ENCODE measurements at regions not wholly inside any gene's neighbourhood (a gene's known extent, or its start where the extent isn't known, plus 50 kb on each side); places are given as distances from the start of the nearest gene placed in this dataset.

- Histone ChIP-seq H3K9ac (ENCODE audit: low read length) (no peak overlapping the region), H4K20me1 (ENCODE audit: insufficient read depth, low read length) (no peaks in the 10 kb centered on the region), H2AFZ (ENCODE audit: low read length) (no peak overlapping the region), H3K4me3 (ENCODE audit: low read depth, low read length, poor library complexity, severe bottlenecking) (no peak overlapping the region), H3K4me1 (ENCODE audit: insufficient read depth, low read length, severe bottlenecking) (peaks cover 1% of the 10 kb centered on the region), H3K4me2 (ENCODE audit: low read length) (no peak overlapping the region), H3K9me3 (ENCODE audit: low read length) (no peaks in the 10 kb centered on the region), H3K79me2 (ENCODE audit: insufficient read depth, low read length) (no peaks in the 10 kb centered on the region), H3K27me3 (ENCODE audit: insufficient read depth, low read length) (no peaks in the 10 kb centered on the region), H3K9me2 (ENCODE audit: low read depth, low read length) (no peaks in the 10 kb centered on the region), H3K27ac (ENCODE audit: low read depth, low read length, poor library complexity, severe bottlenecking) (no peak overlapping the region), H3K36me3 (ENCODE audit: insufficient read depth, low read length) (no peaks in the 10 kb centered on the region), H3F3A (ENCODE audit: insufficient read depth, low read length) (no peaks in the 10 kb centered on the region)
- TF ChIP-seq EZH2 (IDR thresholded peaks at IDR 0.05; ENCODE audit: borderline replicate concordance, low read length) (no peak), CTCF (IDR thresholded peaks at IDR 0.05; ENCODE audit: low read length) (no peak)
Observed at GRCh38 chr4:20364969-20365368, 113.3 kb downstream of the SLIT2 start.

- Histone ChIP-seq H3K27ac (ENCODE audit: low read depth, low read length, poor library complexity, severe bottlenecking) (no peak overlapping the region), H3K4me1 (ENCODE audit: insufficient read depth, low read length, severe bottlenecking) (no peaks in the 10 kb centered on the region), H2AFZ (ENCODE audit: low read length) (no peak overlapping the region), H3K9me3 (ENCODE audit: low read length) (no peaks in the 10 kb centered on the region), H4K20me1 (ENCODE audit: insufficient read depth, low read length) (no peaks in the 10 kb centered on the region), H3K36me3 (ENCODE audit: insufficient read depth, low read length) (no peaks in the 10 kb centered on the region), H3K4me3 (ENCODE audit: low read depth, low read length, poor library complexity, severe bottlenecking) (no peak overlapping the region), H3K9ac (ENCODE audit: low read length) (no peak overlapping the region), H3K4me2 (ENCODE audit: low read length) (no peak overlapping the region), H3K27me3 (ENCODE audit: insufficient read depth, low read length) (no peaks in the 10 kb centered on the region), H3F3A (ENCODE audit: insufficient read depth, low read length) (no peaks in the 10 kb centered on the region), H3K79me2 (ENCODE audit: insufficient read depth, low read length) (no peaks in the 10 kb centered on the region), H3K9me2 (ENCODE audit: low read depth, low read length) (no peaks in the 10 kb centered on the region)
- no peak for TF ChIP-seq EZH2 (IDR thresholded peaks at IDR 0.05; ENCODE audit: borderline replicate concordance, low read length)
- no peak for TF ChIP-seq CTCF (IDR thresholded peaks at IDR 0.05; ENCODE audit: low read length)
Observed at GRCh38 chr4:20367446-20367845, 115.7 kb downstream of the SLIT2 start.

GRCh38 chr4:20368926-20369325 is 117.2 kb downstream of the SLIT2 start:
- H2AFZ ChIP-seq (ENCODE audit: low read length), result no peak overlapping the region
- no peaks in the 10 kb centered on the region for H3K36me3 ChIP-seq (ENCODE audit: insufficient read depth, low read length)
- TF ChIP-seq CTCF (IDR thresholded peaks at IDR 0.05; ENCODE audit: low read length), result no peak
- no peak for TF ChIP-seq EZH2 (IDR thresholded peaks at IDR 0.05; ENCODE audit: borderline replicate concordance, low read length)
- H3K79me2 ChIP-seq (ENCODE audit: insufficient read depth, low read length), result no peaks in the 10 kb centered on the region
- no peaks in the 10 kb centered on the region for H3K4me1 ChIP-seq (ENCODE audit: insufficient read depth, low read length, severe bottlenecking)
- H3K4me3 ChIP-seq (ENCODE audit: low read depth, low read length, poor library complexity, severe bottlenecking), result no peak overlapping the region
- no peak overlapping the region for H3K9ac ChIP-seq (ENCODE audit: low read length)
- H3F3A ChIP-seq (ENCODE audit: insufficient read depth, low read length), result no peaks in the 10 kb centered on the region
- no peak overlapping the region for H3K27ac ChIP-seq (ENCODE audit: low read depth, low read length, poor library complexity, severe bottlenecking)
- H3K27me3 ChIP-seq (ENCODE audit: insufficient read depth, low read length), result no peaks in the 10 kb centered on the region
- no peaks in the 10 kb centered on the region for H4K20me1 ChIP-seq (ENCODE audit: insufficient read depth, low read length)
- no peaks in the 10 kb centered on the region for H3K9me3 ChIP-seq (ENCODE audit: low read length)
- no peaks in the 10 kb centered on the region for H3K9me2 ChIP-seq (ENCODE audit: low read depth, low read length)
- no peak overlapping the region for H3K4me2 ChIP-seq (ENCODE audit: low read length)

Measured in OCI-LY1 (cell line).